ENCODE measurements at regions not wholly inside any gene's neighbourhood (a gene's known extent, or its start where the extent isn't known, plus 50 kb on each side); places are given as distances from the start of the nearest gene placed in this dataset.

GRCh38 chr11:45456686-45457085 is 170.5 kb upstream of the SYT13 start:
- Histone ChIP-seq H3K36me3 (replicated peaks in 1 of 2; ENCODE audit: control insufficient read depth in 1 of 2, insufficient read depth in 2 of 2, low read length in 1 of 2) (no peaks in the 10 kb centered on the region), H3K27ac (ENCODE audit: low read depth in 2 of 2, low read length in 1 of 2) (no peak overlapping the region), H3K4me1 (ENCODE audit: control insufficient read depth in 1 of 2, insufficient read depth in 2 of 2, low read depth in 1 of 2, low read length in 1 of 2) (no peaks in the 10 kb centered on the region), H3K9me3 (no peaks in the 10 kb centered on the region), H3K4me3 (ENCODE audit: low read depth in 2 of 2, low read length in 1 of 2) (no peak overlapping the region), H3K4me2 (no peak overlapping the region), H3K27me3 (ENCODE audit: insufficient read depth) (0 out of 2 replicates have a peak, but pooled peaks cover 5% of the 10 kb centered on the region), H3F3A (replicated peaks; ENCODE audit: insufficient read depth) (no peaks in the 10 kb centered on the region), H3K79me2 (ENCODE audit: insufficient read depth) (no peaks in the 10 kb centered on the region), H2AFZ (ENCODE audit: low read depth) (no peak overlapping the region), H3K9ac (no peak overlapping the region), H4K20me1 (ENCODE audit: insufficient read depth) (no peaks in the 10 kb centered on the region), H3K9me2 (no peaks in the 10 kb centered on the region)
- TF ChIP-seq SIN3A (IDR thresholded peaks at IDR 0.05; ENCODE audit: borderline replicate concordance, low read depth, low read length) (no peak), MXI1 (IDR thresholded peaks at IDR 0.05; ENCODE audit: low read depth, low read length) (no peak), RAD21 (IDR thresholded peaks at IDR 0.05; ENCODE audit: low read length) (no peak), GABPA (IDR thresholded peaks at IDR 0.05; ENCODE audit: low read depth) (no peak), SMC3 (IDR thresholded peaks at IDR 0.05; ENCODE audit: low read depth, low read length) (no peak), RCOR1 (IDR thresholded peaks at IDR 0.05; ENCODE audit: low read length) (no peak), MEF2A (IDR thresholded peaks at IDR 0.05; ENCODE audit: borderline replicate concordance, low read depth) (no peak), FOXJ3 (CRISPR knock-in tag; IDR thresholded peaks at IDR 0.05) (no peak), JUND (IDR thresholded peaks at IDR 0.05) (no peak), POLR2AphosphoS5 (IDR thresholded peaks at IDR 0.05; ENCODE audit: low read depth, low read length) (no peak), FOXM1 (IDR thresholded peaks at IDR 0.05; ENCODE audit: low read depth) (no peak), TCF12 (IDR thresholded peaks at IDR 0.05) (no peak), IRF3 (IDR thresholded peaks at IDR 0.05; ENCODE audit: low read depth, low read length) (no peak), GATA2 (CRISPR knock-in tag; IDR thresholded peaks at IDR 0.05) (no peak), USF1 (IDR thresholded peaks at IDR 0.05; ENCODE audit: borderline replicate concordance, low read depth) (no peak), NFIC (IDR thresholded peaks at IDR 0.05; ENCODE audit: borderline replicate concordance) (no peak), USF2 (IDR thresholded peaks at IDR 0.05; ENCODE audit: borderline replicate concordance, low read depth, low read length) (no peak)
- no peak for DNase-seq
- ChIA-PET POLR2A (no interaction called here), CTCF (no interaction called here)
- WGBS (ENCODE audit: low lambda C conversion rate): 24% methylated on average over 6 of the region's 6 CpGs

GRCh38 chr11:45455536-45455935 is 169.4 kb upstream of the SYT13 start:
- ChIA-PET POLR2A (no interaction called here), CTCF (no interaction called here)
- no peaks in the 10 kb centered on the region for H3K9me2 ChIP-seq
- H3K4me2 ChIP-seq: no peak overlapping the region
- no peaks in the 10 kb centered on the region for H3K36me3 ChIP-seq (replicated peaks in 1 of 2; ENCODE audit: control insufficient read depth in 1 of 2, insufficient read depth in 2 of 2, low read length in 1 of 2)
- no peaks in the 10 kb centered on the region for H3K79me2 ChIP-seq (ENCODE audit: insufficient read depth)
- no peaks in the 10 kb centered on the region for H3K4me1 ChIP-seq (ENCODE audit: control insufficient read depth in 1 of 2, insufficient read depth in 2 of 2, low read depth in 1 of 2, low read length in 1 of 2)
- H3K9ac ChIP-seq: no peak overlapping the region
- DNase-seq: no peak
- no peak overlapping the region for H3K4me3 ChIP-seq (ENCODE audit: low read depth in 2 of 2, low read length in 1 of 2)
- no peak overlapping the region for H2AFZ ChIP-seq (ENCODE audit: low read depth)
- 33% methylated on average over 6 of the region's 6 CpGs for WGBS (ENCODE audit: low lambda C conversion rate)
- TF ChIP-seq FOSL2 (IDR thresholded peaks at IDR 0.05; ENCODE audit: borderline replicate concordance, low read depth) (no peak), MEF2A (IDR thresholded peaks at IDR 0.05; ENCODE audit: borderline replicate concordance, low read depth) (no peak), FOXM1 (IDR thresholded peaks at IDR 0.05; ENCODE audit: low read depth) (no peak), POLR2AphosphoS5 (IDR thresholded peaks at IDR 0.05; ENCODE audit: low read depth, low read length) (no peak), NRF1 (IDR thresholded peaks at IDR 0.05; ENCODE audit: low read depth, low read length) (no peak), IRF3 (IDR thresholded peaks at IDR 0.05; ENCODE audit: low read depth, low read length) (no peak), ELF1 (IDR thresholded peaks at IDR 0.05) (no peak), TEAD4 (IDR thresholded peaks at IDR 0.05; ENCODE audit: borderline replicate concordance, insufficient read depth) (no peak), CTCF (IDR thresholded peaks at IDR 0.05) (no peak), TAF1 (IDR thresholded peaks at IDR 0.05; ENCODE audit: borderline replicate concordance, low read depth, low read length) (no peak)
- no peaks in the 10 kb centered on the region for H4K20me1 ChIP-seq (ENCODE audit: insufficient read depth)
- no peaks in the 10 kb centered on the region for H3F3A ChIP-seq (replicated peaks; ENCODE audit: insufficient read depth)
- no peaks in the 10 kb centered on the region for H3K9me3 ChIP-seq
- no peak overlapping the region for H3K27ac ChIP-seq (ENCODE audit: low read depth in 2 of 2, low read length in 1 of 2)
- 0 out of 2 replicates have a peak, but pooled peaks cover 5% of the 10 kb centered on the region for H3K27me3 ChIP-seq (ENCODE audit: insufficient read depth)
